HepG2 (cell line): ENCODE measurements at regions not wholly inside any gene's neighbourhood (a gene's known extent, or its start where the extent isn't known, plus 50 kb on each side); places are given as distances from the start of the nearest gene placed in this dataset.
A peak's percentile ranks its signal among the peaks of the same experiment; 100 is the strongest.
"Not testable (repeated sequence)": the region's sequence is repeated elsewhere in the genome, so short reads cannot be mapped to it uniquely, and the experiment has no call there.

Experiments used
- ATAC-seq: fragments of 200-7000 bp; cut with Tn5 transposase; 3 replicates; pipeline ENCODE4 v1.9.1; 2020; ENCODE audit warnings: mild to moderate bottlenecking, moderate library complexity
- BruUV-seq: library from RNA; stranded (reverse); fragments of 400-500 nt; replicated peaks from 2 replicates; lab custom pipeline; 2021; lab: Mats Ljungman, UMichigan
- CTCF ChIA-PET: fragments of 300-600 bp; formaldehyde crosslinking; extraction: SDS; loops from one replicate; lab custom pipeline; 2021; ENCODE audit warnings: low total read pairs, inconsistent platforms, low intra/inter-chr PET ratio; lab: Yijun Ruan, JAX
- POLR2A ChIA-PET: fragments of 350-600 bp; sonication (Branson Sonifier 250); formaldehyde crosslinking; loops from one replicate; lab custom pipeline; 2020; ENCODE audit warnings: antibody characterized with exemption, inconsistent platforms; lab: Yijun Ruan, JAX
- DNase-seq: peaks from one replicate; pipeline ENCODE4 v3.0.0-alpha.2; 2015; ENCODE audit warnings: low spot score
- FAIRE-seq: peaks from 3 replicates; lab custom pipeline; 2011; peaks lifted over from hg19 to GRCh38; lab: Jason Lieb, UNC
- H2AFZ ChIP-seq: one replicate; pipeline ENCODE4 v1.6.1; 2011; ENCODE audit warnings: low read length, inconsistent platforms
- H3K27ac ChIP-seq: fragments of 300-600 bp; 3 replicates; pipeline ENCODE4 v1.8.0; 2011; ENCODE audit warnings: mixed run types, mild to moderate bottlenecking, mixed read lengths, low read length, inconsistent platforms; ENCODE audit not compliant: insufficient read depth; ENCODE audit errors: extremely low read length
- H3K27me3 ChIP-seq, 2 experiments: fragments of 200-600 bp in 1 of 2; 2 replicates in 1 of 2; 3 replicates in 1 of 2; pipeline versions ENCODE4 v1.6.0 to v1.8.0; 2011; ENCODE audit warnings: low read length in 2 of 2, mild to moderate bottlenecking in 2 of 2, moderate library complexity in 2 of 2, inconsistent platforms in 1 of 2; ENCODE audit not compliant: insufficient read depth in 2 of 2, control insufficient read depth in 1 of 2
- H3K36me3 ChIP-seq, 2 experiments: fragments of 200-600 bp in 1 of 2; replicated peaks in 1 of 2; 2 replicates in 1 of 2; 3 replicates in 1 of 2; pipeline versions ENCODE4 v1.5.1 to v1.8.0; 2011; ENCODE audit warnings: low read length in 2 of 2, inconsistent platforms in 1 of 2; ENCODE audit not compliant: insufficient read depth in 2 of 2, control insufficient read depth in 1 of 2
- H3K4me1 ChIP-seq: 2 replicates; pipeline ENCODE4 v1.5.1; 2012; ENCODE audit warnings: low read length, inconsistent platforms; ENCODE audit not compliant: insufficient read depth
- H3K4me2 ChIP-seq: 2 replicates; pipeline ENCODE4 v1.6.0; 2011; ENCODE audit warnings: low read depth, low read length, inconsistent platforms
- H3K4me3 ChIP-seq, 3 experiments: fragments of 200-600 bp in 1 of 3; sonication (generic), shearing (Covaris generic) in 1 of 3; replicated peaks in 1 of 3; 2 replicates each; pipeline ENCODE4 v1.5.1; 2011 to 2016; ENCODE audit warnings: low read length in 3 of 3, inconsistent platforms in 2 of 3, low read depth in 2 of 3, mild to moderate bottlenecking in 2 of 3, control low read depth in 1 of 3, mixed read lengths in 1 of 3; ENCODE audit not compliant: insufficient read depth in 1 of 3
- H3K79me2 ChIP-seq: one replicate; pipeline ENCODE4 v1.6.1; 2011; ENCODE audit warnings: low read length, inconsistent platforms; ENCODE audit not compliant: insufficient read depth
- H3K9ac ChIP-seq: 2 replicates; pipeline ENCODE4 v1.6.0; 2011; ENCODE audit warnings: mild to moderate bottlenecking, low read depth, low read length, inconsistent platforms; ENCODE audit not compliant: insufficient read depth
- H3K9me3 ChIP-seq: 2 replicates; pipeline ENCODE4 v1.5.1; 2012; ENCODE audit warnings: mild to moderate bottlenecking, low read length
- H4K20me1 ChIP-seq: 2 replicates; pipeline ENCODE4 v1.6.0; 2011; ENCODE audit warnings: inconsistent platforms, mild to moderate bottlenecking, low read length, moderate library complexity; ENCODE audit not compliant: insufficient read depth
- ARID5B ChIP-seq: IDR thresholded peaks from 2 replicates; pipeline ENCODE4 v1.4.0; 2020; ENCODE audit warnings: mild to moderate bottlenecking, missing genetic modification reagents
- EP300 ChIP-seq, 3 experiments: sonication (generic) in 1 of 3; formaldehyde crosslinking in 1 of 3; IDR thresholded peaks; 2 replicates each; pipeline versions ENCODE4 v1.5.1 to v1.6.1; 2011 to 2020; ENCODE audit warnings: low read depth in 2 of 3, low read length in 2 of 3, borderline replicate concordance in 1 of 3, improper control_type of control experiment in 1 of 3, mild to moderate bottlenecking in 1 of 3, missing genetic modification reagents in 1 of 3, moderate library complexity in 1 of 3
- PAXIP1 ChIP-seq: sonication (generic); formaldehyde crosslinking; conservative IDR thresholded peaks from 2 replicates; pipeline ENCODE4 v1.4.0; 2020; ENCODE audit warnings: mild to moderate bottlenecking, missing genetic modification reagents, moderate library complexity
- SOX13 ChIP-seq, 3 experiments: fragments of 450-650 bp in 1 of 3; sonication (generic) in 1 of 3; formaldehyde crosslinking in 1 of 3; IDR thresholded peaks in 2 of 3; conservative IDR thresholded peaks in 1 of 3; 2 replicates each; pipeline versions ENCODE4 v1.5.0 to v1.6.1; 2016 to 2020; ENCODE audit warnings: antibody characterized with exemption in 1 of 3, mild to moderate bottlenecking in 1 of 3, missing compliant biosample characterization in 1 of 3, missing genetic modification reagents in 1 of 3, moderate library complexity in 1 of 3
- SOX5 ChIP-seq: IDR thresholded peaks from 2 replicates; pipeline ENCODE4 v1.6.1; 2016; ENCODE audit warnings: borderline replicate concordance
- TCF7 ChIP-seq: sonication (generic); IDR thresholded peaks from 2 replicates; pipeline ENCODE4 v1.6.1; 2016; ENCODE audit warnings: antibody characterized with exemption, low read depth
- ZNF234 ChIP-seq: sonication (generic); formaldehyde crosslinking; conservative IDR thresholded peaks from 2 replicates; pipeline ENCODE4 v1.5.1; 2020; ENCODE audit warnings: mild to moderate bottlenecking, missing genetic modification reagents
- ZNF609 ChIP-seq: sonication (generic); formaldehyde crosslinking; IDR thresholded peaks from 2 replicates; pipeline ENCODE4 v1.4.0; 2020; ENCODE audit warnings: mild to moderate bottlenecking, missing genetic modification reagents, borderline replicate concordance
- WGBS: methylation state at CpG from one replicate; pipeline ENCODE4 v1.1.6; 2017; ENCODE audit warnings: low lambda C conversion rate; 5-methylcytosine and 5-hydroxymethylcytosine counted together
- in situ Hi-C: cut with HindIII; loops from 2 replicates; pipeline ENCODE4 v1.10.0; 2017; ENCODE audit warnings: low pct_unique_long_range_greater_than_20kb; ENCODE audit not compliant: extremely low pct_ligation_motif_present
- intact Hi-C: fragments of 100-400 bp; cut with micrococcal nuclease; formaldehyde crosslinking; loops from one replicate; pipeline ENCODE4 v1.10.0; 2022; ENCODE audit not compliant: unreplicated experiment

GRCh38 chr6:113723182-113723581, 134.0 kb upstream of the MARCKS start (continued):
- TF ChIP-seq ZNF609 (no peak), ZNF234 (CRISPR knock-in tag) (no peak)

- CTCF ChIA-PET; FAIRE-seq; H3K79me2 ChIP-seq; DNase-seq; H3K9me3 ChIP-seq; BruUV-seq; ATAC-seq; H3K9ac ChIP-seq; H4K20me1 ChIP-seq; H3K36me3 ChIP-seq; in situ Hi-C loops; H3K4me3 ChIP-seq; H3K27me3 ChIP-seq; H3K27ac ChIP-seq; H2AFZ ChIP-seq; intact Hi-C loops; POLR2A ChIA-PET; TF ChIP-seq EP300 (CRISPR knock-in tag; IDR thresholded peaks at IDR 0.05; ENCODE audit: borderline replicate concordance): not testable (repeated sequence)
- Histone ChIP-seq H3K4me2 (peak overlapping the region; percentile 40), H3K4me1 (peaks cover 30% of the 10 kb centered on the region)
- 7% methylated on average over 2 of the region's 2 CpGs for WGBS
- TF ChIP-seq SOX5 (CRISPR knock-in tag), result peak; percentile 86
- TF ChIP-seq EP300 (IDR thresholded peaks at IDR 0.05; ENCODE audit: low read depth in 2 of 2, low read length in 2 of 2), result 0 out of 4 replicates have a peak, but pooled peaks of 1 of the 2 experiments have one; percentile 12
- peak; percentile 28; the same call in 1 of the 2 replicates for TF ChIP-seq TCF7
- peak; percentile 36; the same call in 1 of the 2 replicates for TF ChIP-seq SOX13 (IDR thresholded peaks at IDR 0.05)
- TF ChIP-seq SOX13 (CRISPR knock-in tag; conservative IDR thresholded peaks at IDR 0.05 in 1 of 2, IDR thresholded peaks at IDR 0.05 in 1 of 2), result peak in 1 of 2 experiments; percentile 85; a peak in 2 of 4 replicates
- TF ChIP-seq PAXIP1 (CRISPR knock-in tag), result peak; percentile 40; the same call in 1 of the 2 replicates
- peak; percentile 34 for TF ChIP-seq ARID5B (CRISPR knock-in tag)
Measured at GRCh38 chr6:113724927-113725326, 132.2 kb upstream of the MARCKS start.
